ENCODE measurements at regions not wholly inside any gene's neighbourhood (a gene's known extent, or its start where the extent isn't known, plus 50 kb on each side); places are given as distances from the start of the nearest gene placed in this dataset.
"Not testable (repeated sequence)": the region's sequence is repeated elsewhere in the genome, so short reads cannot be mapped to it uniquely, and the experiment has no call there.

- H3K4me3 ChIP-seq (ENCODE audit: low read length), result no peak overlapping the region
- DNase-seq (ENCODE audit: low read depth, low spot score), result no peak
These were observed 297.2 kb downstream of the NDUFA10 start for GRCh38 chr2:239727776-239728600.

GRCh38 chr2:239727182-239727775, 297.9 kb downstream of the NDUFA10 start:
- H3K4me3 ChIP-seq (ENCODE audit: low read length), result no peak overlapping the region
- DNase-seq (ENCODE audit: low read depth, low spot score), result no peak

- no peak for DNase-seq (ENCODE audit: low read depth, low spot score)
- no peak overlapping the region for H3K4me3 ChIP-seq (ENCODE audit: low read length)
These were observed 298.4 kb downstream of the NDUFA10 start for GRCh38 chr2:239726631-239727181.

GRCh38 chr2:239726091-239726591, 299.0 kb downstream of the NDUFA10 start:
- H3K4me3 ChIP-seq (ENCODE audit: low read length), result no peak overlapping the region
- no peak for DNase-seq (ENCODE audit: low read depth, low spot score)

GRCh38 chr2:239725551-239725890, 299.6 kb downstream of the NDUFA10 start:
- no peak for DNase-seq (ENCODE audit: low read depth, low spot score)
- no peak overlapping the region for H3K4me3 ChIP-seq (ENCODE audit: low read length)

- no peak for DNase-seq (ENCODE audit: low read depth, low spot score)
- no peak overlapping the region for H3K4me3 ChIP-seq (ENCODE audit: low read length)
These were observed 300.1 kb downstream of the NDUFA10 start for GRCh38 chr2:239724851-239725550.

- no peak for DNase-seq (ENCODE audit: low read depth, low spot score)
- no peak overlapping the region for H3K4me3 ChIP-seq (ENCODE audit: low read length)
These were observed 300.8 kb downstream of the NDUFA10 start for GRCh38 chr2:239724194-239724849.

GRCh38 chr2:239723486-239724193, 301.5 kb downstream of the NDUFA10 start:
- DNase-seq (ENCODE audit: low read depth, low spot score), result no peak
- no peak overlapping the region for H3K4me3 ChIP-seq (ENCODE audit: low read length)

- H3K4me3 ChIP-seq (ENCODE audit: low read length), result no peak overlapping the region
- no peak for DNase-seq (ENCODE audit: low read depth, low spot score)
These were observed 302.2 kb downstream of the NDUFA10 start for GRCh38 chr2:239722760-239723470.

- no peak for DNase-seq (ENCODE audit: low read depth, low spot score)
- H3K4me3 ChIP-seq (ENCODE audit: low read length), result no peak overlapping the region
These were observed 303.0 kb downstream of the NDUFA10 start for GRCh38 chr2:239721991-239722759.

- no peak for DNase-seq (ENCODE audit: low read depth, low spot score)
- no peak overlapping the region for H3K4me3 ChIP-seq (ENCODE audit: low read length)
These were observed 303.6 kb downstream of the NDUFA10 start for GRCh38 chr2:239721531-239721930.

GRCh38 chr2:239720361-239721360, 304.5 kb downstream of the NDUFA10 start:
- no peak overlapping the region for H3K4me3 ChIP-seq (ENCODE audit: low read length)

GRCh38 chr2:239719791-239720360, 305.3 kb downstream of the NDUFA10 start:
- H3K4me3 ChIP-seq (ENCODE audit: low read length), result no peak overlapping the region
- DNase-seq (ENCODE audit: low read depth, low spot score), result no peak

More at GRCh38 chr2:239720361-239721360, 304.5 kb downstream of the NDUFA10 start:
- DNase-seq (ENCODE audit: low read depth, low spot score), result no peak

GRCh38 chr2:239718991-239719390, 306.2 kb downstream of the NDUFA10 start:
- not testable (repeated sequence) for H3K4me3 ChIP-seq (ENCODE audit: low read length); DNase-seq (ENCODE audit: low read depth, low spot score)

GRCh38 chr2:239717706-239718105, 307.4 kb downstream of the NDUFA10 start:
- H3K4me3 ChIP-seq (ENCODE audit: low read length), result no peak overlapping the region
- DNase-seq (ENCODE audit: low read depth, low spot score), result no peak

GRCh38 chr2:239717319-239717675, 307.8 kb downstream of the NDUFA10 start:
- no peak overlapping the region for H3K4me3 ChIP-seq (ENCODE audit: low read length)

More at GRCh38 chr2:239717319-239717675, 307.8 kb downstream of the NDUFA10 start:
- DNase-seq (ENCODE audit: low read depth, low spot score), result no peak

Measured in Jurkat, Clone E6-1 (cell line).